ENCODE measurements at regions not wholly inside any gene's neighbourhood (a gene's known extent, or its start where the extent isn't known, plus 50 kb on each side); places are given as distances from the start of the nearest gene placed in this dataset.

GRCh38 chr20:37622728-37623127 is 71.1 kb upstream of the CTNNBL1 start:
- TF ChIP-seq CTCF (IDR thresholded peaks at IDR 0.05) (no peak), EZH2 (IDR thresholded peaks at IDR 0.05; ENCODE audit: borderline replicate concordance, insufficient read depth, low read depth, low read length, poor library complexity, severe bottlenecking) (no peak)

Data from B cell (primary cell).